PC-3 (cell line): ENCODE measurements at regions not wholly inside any gene's neighbourhood (a gene's known extent, or its start where the extent isn't known, plus 50 kb on each side); places are given as distances from the start of the nearest gene placed in this dataset.

Experiments used
- EZH2 ChIP-seq: fragments of 300-600 bp; sonication (generic); IDR thresholded peaks from one replicate; pipeline ENCODE4 v1.6.1; 2017; ENCODE audit warnings: antibody characterized with exemption, mild to moderate bottlenecking, low read length; ENCODE audit not compliant: unreplicated experiment
- EZH2phosphoT487 ChIP-seq: fragments of 300-600 bp; sonication (generic); IDR thresholded peaks from 2 replicates; pipeline ENCODE4 v1.6.1; 2018; ENCODE audit warnings: mild to moderate bottlenecking, antibody characterized with exemption, low read length, borderline replicate concordance
- TF ChIP-seq, protein P1 (sequence below): fragments of 300-600 bp; sonication (generic); conservative IDR thresholded peaks from 2 replicates; pipeline ENCODE4 v1.5.1; 2017; ENCODE audit warnings: antibody characterized with exemption, low read depth, mild to moderate bottlenecking, low read length

DNA sequence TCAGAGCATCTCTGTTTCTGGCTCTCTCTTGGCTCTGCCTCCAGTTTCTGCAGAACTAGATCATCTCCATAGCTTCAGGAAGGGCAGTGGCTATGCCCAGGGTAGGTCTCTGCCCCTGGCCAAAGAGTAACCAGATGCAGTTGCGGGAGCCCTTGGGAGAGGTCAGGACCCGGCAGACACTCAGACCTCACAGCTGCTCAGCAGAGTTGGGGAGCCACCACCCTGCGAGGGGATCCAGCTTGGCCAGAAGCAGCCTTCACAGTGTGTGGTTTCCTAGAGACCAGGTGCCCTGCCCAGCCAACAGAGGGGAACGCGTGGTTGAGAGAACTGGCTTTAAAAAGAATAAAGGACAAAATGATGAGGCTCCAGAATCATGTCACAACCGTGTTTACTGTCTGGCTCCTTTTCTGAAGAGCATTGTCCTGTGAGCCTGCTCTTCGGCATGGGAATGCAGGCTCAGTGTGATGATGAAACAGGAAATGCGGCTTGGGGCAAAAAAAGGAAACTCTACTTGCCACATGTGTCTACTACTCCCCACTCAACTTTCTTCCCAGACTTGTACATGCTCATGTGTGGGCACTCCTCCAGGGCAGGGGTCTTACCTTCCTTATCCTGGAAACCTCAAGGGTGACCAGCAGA, 243.1 kb downstream of the INHBA start:
- TF ChIP-seq, protein P1, sequence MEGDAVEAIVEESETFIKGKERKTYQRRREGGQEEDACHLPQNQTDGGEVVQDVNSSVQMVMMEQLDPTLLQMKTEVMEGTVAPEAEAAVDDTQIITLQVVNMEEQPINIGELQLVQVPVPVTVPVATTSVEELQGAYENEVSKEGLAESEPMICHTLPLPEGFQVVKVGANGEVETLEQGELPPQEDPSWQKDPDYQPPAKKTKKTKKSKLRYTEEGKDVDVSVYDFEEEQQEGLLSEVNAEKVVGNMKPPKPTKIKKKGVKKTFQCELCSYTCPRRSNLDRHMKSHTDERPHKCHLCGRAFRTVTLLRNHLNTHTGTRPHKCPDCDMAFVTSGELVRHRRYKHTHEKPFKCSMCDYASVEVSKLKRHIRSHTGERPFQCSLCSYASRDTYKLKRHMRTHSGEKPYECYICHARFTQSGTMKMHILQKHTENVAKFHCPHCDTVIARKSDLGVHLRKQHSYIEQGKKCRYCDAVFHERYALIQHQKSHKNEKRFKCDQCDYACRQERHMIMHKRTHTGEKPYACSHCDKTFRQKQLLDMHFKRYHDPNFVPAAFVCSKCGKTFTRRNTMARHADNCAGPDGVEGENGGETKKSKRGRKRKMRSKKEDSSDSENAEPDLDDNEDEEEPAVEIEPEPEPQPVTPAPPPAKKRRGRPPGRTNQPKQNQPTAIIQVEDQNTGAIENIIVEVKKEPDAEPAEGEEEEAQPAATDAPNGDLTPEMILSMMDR = no peak
- TF ChIP-seq EZH2 (no peak), EZH2phosphoT487 (no peak)
